Trophoblast cell (in vitro differentiated cells and primary cell): ENCODE measurements at regions not wholly inside any gene's neighbourhood (a gene's known extent, or its start where the extent isn't known, plus 50 kb on each side); places are given as distances from the start of the nearest gene placed in this dataset.

Source experiments
- DNase-seq, 2 donors: peaks; one replicate each; pipeline ENCODE4 v3.0.0-alpha.2; 2016
- H2AFZ ChIP-seq: 2 replicates; pipeline ENCODE4 v1.6.1; 2013; ENCODE audit warnings: low read length, moderate library complexity, mild to moderate bottlenecking; ENCODE audit not compliant: insufficient read depth, poor library complexity
- H2AK5ac ChIP-seq: 2 replicates; pipeline ENCODE4 v1.6.1; 2013; ENCODE audit warnings: mild to moderate bottlenecking, low read length
- H2BK120ac ChIP-seq: 2 replicates; pipeline ENCODE4 v1.6.1; 2013; ENCODE audit warnings: low read length, mild to moderate bottlenecking, moderate library complexity; ENCODE audit not compliant: insufficient read depth, poor library complexity
- H2BK12ac ChIP-seq: 2 replicates; pipeline ENCODE4 v1.6.1; 2013; ENCODE audit warnings: mild to moderate bottlenecking, low read length, moderate library complexity
- H2BK5ac ChIP-seq: 2 replicates; pipeline ENCODE4 v1.6.1; 2013; ENCODE audit warnings: low read length, low read depth, moderate library complexity, mild to moderate bottlenecking; ENCODE audit not compliant: poor library complexity
- H3K14ac ChIP-seq: 2 replicates; pipeline ENCODE4 v1.6.1; 2013; ENCODE audit warnings: mild to moderate bottlenecking, low read length
- H3K18ac ChIP-seq: 2 replicates; pipeline ENCODE4 v1.6.1; 2013; ENCODE audit warnings: mild to moderate bottlenecking, low read length
- H3K23ac ChIP-seq: 2 replicates; pipeline ENCODE4 v1.6.1; 2013; ENCODE audit warnings: low read length
- H3K27ac ChIP-seq: 2 replicates; pipeline ENCODE4 v1.5.1; 2013; ENCODE audit warnings: low read depth, mild to moderate bottlenecking, inconsistent platforms, low read length, moderate library complexity
- H3K27me3 ChIP-seq: 2 replicates; pipeline ENCODE4 v1.6.1; 2013; ENCODE audit warnings: inconsistent platforms, mild to moderate bottlenecking, low read length, moderate library complexity; ENCODE audit not compliant: insufficient read depth
- H3K36me3 ChIP-seq, 2 experiments: 1 replicate in 1 of 2; 2 replicates in 1 of 2; pipeline ENCODE4 v1.6.1; 2013; ENCODE audit warnings: low read length in 2 of 2, mild to moderate bottlenecking in 2 of 2, moderate library complexity in 1 of 2; ENCODE audit not compliant: insufficient read depth in 2 of 2, control insufficient read depth in 1 of 2
- H3K4ac ChIP-seq: 2 replicates; pipeline ENCODE4 v1.6.1; 2013; ENCODE audit warnings: low read depth, mild to moderate bottlenecking, low read length, moderate library complexity
- H3K4me1 ChIP-seq, 2 experiments: 1 replicate in 1 of 2; 2 replicates in 1 of 2; pipeline ENCODE4 v1.6.1; 2013; ENCODE audit warnings: low read length in 2 of 2, mild to moderate bottlenecking in 2 of 2, moderate library complexity in 1 of 2; ENCODE audit not compliant: insufficient read depth in 2 of 2, control insufficient read depth in 1 of 2
- H3K4me2 ChIP-seq: 2 replicates; pipeline ENCODE4 v1.6.1; 2013; ENCODE audit warnings: inconsistent platforms, mild to moderate bottlenecking, low read length, moderate library complexity
- H3K4me3 ChIP-seq: 2 replicates; pipeline ENCODE4 v1.5.1; 2013; ENCODE audit warnings: mild to moderate bottlenecking, low read depth, low read length, inconsistent platforms
- H3K79me1 ChIP-seq: one replicate; pipeline ENCODE4 v1.6.1; 2013; ENCODE audit warnings: low read length
- H3K79me2 ChIP-seq: 2 replicates; pipeline ENCODE4 v1.6.1; 2013; ENCODE audit warnings: low read length, mild to moderate bottlenecking; ENCODE audit not compliant: control insufficient read depth, insufficient read depth, poor library complexity
- H3K9ac ChIP-seq: 2 replicates; pipeline ENCODE4 v1.6.1; 2013; ENCODE audit warnings: mild to moderate bottlenecking, low read length
- H3K9me3 ChIP-seq: 2 replicates; pipeline ENCODE4 v1.6.1; 2013; ENCODE audit warnings: low read depth, mild to moderate bottlenecking, control low read depth, inconsistent platforms, low read length; ENCODE audit not compliant: insufficient read depth
- H4K12ac ChIP-seq: 2 replicates; pipeline ENCODE4 v1.6.1; 2013; ENCODE audit warnings: low read depth, mild to moderate bottlenecking, low read length, moderate library complexity
- H4K8ac ChIP-seq: 2 replicates; pipeline ENCODE4 v1.6.1; 2013; ENCODE audit warnings: low read depth, mild to moderate bottlenecking, low read length, moderate library complexity
- H4K91ac ChIP-seq: one replicate; pipeline ENCODE4 v1.6.1; 2013; ENCODE audit warnings: low read depth, mild to moderate bottlenecking, low read length, moderate library complexity
- WGBS: extraction: QIAGEN DNeasy Blood & Tissue Kit; methylation state at CpG from one replicate; pipeline ENCODE4 v1.1.7; 2013; ENCODE audit warnings: missing lambda C conversion rate; ENCODE audit not compliant: insufficient read length, insufficient coverage; ENCODE audit errors: extremely low coverage; 5-methylcytosine and 5-hydroxymethylcytosine counted together

DNA sequence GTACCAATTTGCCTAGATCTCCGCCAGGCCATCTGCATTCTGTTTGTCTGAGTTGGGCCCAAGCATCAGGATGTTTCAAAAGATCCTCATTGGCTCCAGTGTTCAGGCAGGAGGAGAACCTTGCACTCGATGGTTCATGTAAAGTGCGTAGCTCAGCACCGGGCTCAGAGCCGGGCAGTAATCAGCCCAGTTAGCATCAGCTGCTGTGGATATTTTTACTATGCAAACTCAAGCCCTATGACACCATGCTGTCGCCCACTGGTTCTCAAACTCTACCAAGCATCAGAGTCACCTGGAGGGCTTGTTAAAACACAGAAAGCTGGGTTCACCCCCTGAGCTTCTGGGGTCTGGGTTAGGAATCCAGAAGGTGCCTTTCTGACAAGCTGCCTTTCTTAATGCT, 310.8 kb downstream of the SHQ1 start:
- no peak overlapping the region for H3K18ac ChIP-seq
- H3K79me1 ChIP-seq, result no peaks in the 10 kb centered on the region
- no peaks in the 10 kb centered on the region for H3K27me3 ChIP-seq
- no peak overlapping the region for H3K9ac ChIP-seq
- H3K27ac ChIP-seq, result no peak overlapping the region
- no peak for DNase-seq
- H3K23ac ChIP-seq, result no peak overlapping the region
- no peaks in the 10 kb centered on the region for H3K4me1 ChIP-seq
- H2BK12ac ChIP-seq, result no peak overlapping the region
- H4K91ac ChIP-seq, result no peak overlapping the region
- H2BK120ac ChIP-seq, result no peak overlapping the region
- no peak overlapping the region for H4K8ac ChIP-seq
- no peak overlapping the region for H3K4me3 ChIP-seq
- WGBS, result no CpG with 5 or more reads among the region's 6 CpGs
- no peak overlapping the region for H2AFZ ChIP-seq
- no peaks in the 10 kb centered on the region for H3K9me3 ChIP-seq
- H3K36me3 ChIP-seq, result no peaks in the 10 kb centered on the region
- no peak overlapping the region for H4K12ac ChIP-seq
- H3K14ac ChIP-seq, result no peak overlapping the region
- no peaks in the 10 kb centered on the region for H3K79me2 ChIP-seq
- no peak overlapping the region for H3K4ac ChIP-seq
- no peak overlapping the region for H3K4me2 ChIP-seq
- H2BK5ac ChIP-seq, result no peak overlapping the region
- no peak overlapping the region for H2AK5ac ChIP-seq

DNA sequence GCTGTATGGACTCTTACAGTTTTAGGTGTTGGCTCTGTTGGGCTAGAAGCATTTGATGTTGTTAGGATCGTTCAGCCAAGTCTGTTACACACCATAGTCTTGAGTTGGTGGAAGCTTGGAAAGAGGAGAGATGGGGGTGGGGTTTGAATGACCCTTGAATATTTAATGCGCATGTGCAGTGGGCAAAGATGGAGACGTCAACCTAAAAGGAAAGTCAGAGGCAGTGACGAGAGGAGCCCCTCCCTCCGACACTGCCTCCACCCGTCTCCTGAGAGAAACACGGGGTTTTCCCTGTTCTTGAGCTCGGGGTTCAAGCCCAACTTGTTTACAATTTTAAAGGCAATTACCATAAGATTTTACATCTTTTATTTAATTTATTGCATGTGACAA, 311.4 kb downstream of the SHQ1 start:
- Histone ChIP-seq H2AK5ac (no peak overlapping the region), H3K14ac (no peak overlapping the region)

DNA sequence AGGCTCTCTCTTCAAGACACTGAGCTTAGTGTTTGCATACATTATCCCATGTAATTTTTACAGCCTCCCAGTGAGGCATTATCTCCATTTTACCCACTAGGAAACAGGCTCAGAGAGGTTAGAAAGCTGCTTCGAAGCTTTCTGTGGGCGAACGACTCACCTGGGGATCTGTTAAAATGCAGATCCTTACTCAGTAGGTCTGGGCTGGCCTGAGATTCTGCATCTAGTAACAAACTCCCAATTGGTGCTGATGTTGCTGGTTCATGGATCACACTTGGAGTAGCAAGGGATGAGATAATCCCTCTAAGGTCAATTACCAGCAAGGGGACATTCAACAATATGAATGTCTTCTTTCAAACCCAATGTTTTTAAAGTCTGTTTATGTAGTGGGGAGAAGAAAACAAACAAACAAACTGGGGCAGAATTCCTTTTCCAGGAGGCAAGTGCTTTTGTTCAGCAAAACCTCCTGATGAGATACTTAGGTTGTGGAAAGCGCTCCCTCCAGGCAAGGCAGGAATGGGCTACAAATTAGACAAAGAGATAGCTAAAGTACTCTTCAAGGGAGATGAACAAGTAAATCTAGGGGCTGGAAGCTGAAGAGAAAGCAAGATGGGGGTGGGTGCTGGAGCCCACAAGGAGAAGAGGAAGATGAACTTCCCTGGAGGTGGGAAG, 311.9 kb downstream of the SHQ1 start:
- H4K8ac ChIP-seq, result no peak overlapping the region
- H3K79me2 ChIP-seq, result no peaks in the 10 kb centered on the region
- no peak overlapping the region for H3K14ac ChIP-seq
- H4K12ac ChIP-seq, result no peak overlapping the region
- no peak overlapping the region for H2AK5ac ChIP-seq
- H3K9ac ChIP-seq, result no peak overlapping the region
- H2BK120ac ChIP-seq, result no peak overlapping the region
- H4K91ac ChIP-seq, result no peak overlapping the region
- H3K36me3 ChIP-seq, result no peaks in the 10 kb centered on the region
- DNase-seq, result no peak
- H3K4me3 ChIP-seq, result no peak overlapping the region
- no peak overlapping the region for H2BK12ac ChIP-seq
- no peak overlapping the region for H3K18ac ChIP-seq
- H3K4me2 ChIP-seq, result no peak overlapping the region
- H3K4ac ChIP-seq, result no peak overlapping the region
- WGBS, result no CpG with 5 or more reads among the region's 4 CpGs
- no peak overlapping the region for H2BK5ac ChIP-seq
- no peak overlapping the region for H3K23ac ChIP-seq
- H3K79me1 ChIP-seq, result no peaks in the 10 kb centered on the region
- H3K9me3 ChIP-seq, result no peaks in the 10 kb centered on the region
- H3K27me3 ChIP-seq, result no peaks in the 10 kb centered on the region
- H2AFZ ChIP-seq, result no peak overlapping the region
- H3K4me1 ChIP-seq, result no peaks in the 10 kb centered on the region
- no peak overlapping the region for H3K27ac ChIP-seq

More for the DNA sequence above, 311.4 kb downstream of the SHQ1 start:
- Histone ChIP-seq H3K4ac (no peak overlapping the region), H2BK12ac (no peak overlapping the region), H3K23ac (no peak overlapping the region), H2BK5ac (no peak overlapping the region), H3K4me3 (no peak overlapping the region), H3K18ac (no peak overlapping the region), H3K79me2 (no peaks in the 10 kb centered on the region), H3K9ac (no peak overlapping the region), H4K8ac (no peak overlapping the region), H2AFZ (no peak overlapping the region), H2BK120ac (no peak overlapping the region), H3K79me1 (no peaks in the 10 kb centered on the region), H3K27ac (no peak overlapping the region), H3K9me3 (no peaks in the 10 kb centered on the region), H3K36me3 (no peaks in the 10 kb centered on the region), H3K4me1 (no peaks in the 10 kb centered on the region), H4K91ac (no peak overlapping the region), H3K4me2 (no peak overlapping the region), H4K12ac (no peak overlapping the region), H3K27me3 (no peaks in the 10 kb centered on the region)
- WGBS, result no CpG with 5 or more reads among the region's 8 CpGs
- DNase-seq, result no peak

DNA sequence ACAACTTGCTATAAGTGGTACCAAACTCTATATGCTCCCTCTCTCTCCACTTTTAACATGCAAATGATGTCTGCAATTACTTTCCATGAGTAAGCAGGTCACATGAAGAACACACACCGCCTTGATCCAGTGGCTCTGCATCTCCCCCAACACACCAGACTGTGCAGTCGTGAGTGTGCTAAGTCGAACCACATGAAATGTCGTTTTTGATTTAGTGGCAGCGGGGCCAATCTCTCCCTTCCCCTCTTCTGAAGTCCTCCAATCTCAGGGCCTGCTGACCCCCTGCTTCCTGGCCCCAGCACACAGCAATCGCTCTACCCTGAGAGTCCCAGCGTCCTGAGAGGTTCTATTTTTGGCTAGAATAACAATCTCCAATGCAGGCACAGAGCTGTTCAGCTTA, 312.5 kb downstream of the SHQ1 start:
- H2BK12ac ChIP-seq, result no peak overlapping the region
- no peak overlapping the region for H3K4me3 ChIP-seq
- H3K4ac ChIP-seq, result no peak overlapping the region
- no peaks in the 10 kb centered on the region for H3K27me3 ChIP-seq
- no peak overlapping the region for H3K27ac ChIP-seq
- H4K12ac ChIP-seq, result no peak overlapping the region
- H2AK5ac ChIP-seq, result no peak overlapping the region
- H3K4me2 ChIP-seq, result no peak overlapping the region
- no peak for DNase-seq
- no peak overlapping the region for H4K8ac ChIP-seq
- no peak overlapping the region for H2BK5ac ChIP-seq
- H3K36me3 ChIP-seq, result no peaks in the 10 kb centered on the region
- H3K14ac ChIP-seq, result no peak overlapping the region
- H3K9me3 ChIP-seq, result no peaks in the 10 kb centered on the region
- WGBS, result no CpG with 5 or more reads among the region's 7 CpGs
- H2BK120ac ChIP-seq, result no peak overlapping the region
- no peak overlapping the region for H2AFZ ChIP-seq
- H3K9ac ChIP-seq, result no peak overlapping the region
- no peaks in the 10 kb centered on the region for H3K4me1 ChIP-seq
- H4K91ac ChIP-seq, result no peak overlapping the region
- H3K79me1 ChIP-seq, result no peaks in the 10 kb centered on the region
- no peaks in the 10 kb centered on the region for H3K79me2 ChIP-seq
- no peak overlapping the region for H3K18ac ChIP-seq
- H3K23ac ChIP-seq, result no peak overlapping the region
